Prostate gland (tissue), 2 donors: ENCODE measurements at regions not wholly inside any gene's neighbourhood (a gene's known extent, or its start where the extent isn't known, plus 50 kb on each side); places are given as distances from the start of the nearest gene placed in this dataset.
A peak's percentile ranks its signal among the peaks of the same experiment; 100 is the strongest.

ENCODE experiments used
- DNase-seq: peaks from one replicate; pipeline ENCODE4 v3.0.0-alpha.2; 2019; ENCODE audit warnings: low spot score
- H3K27ac ChIP-seq, 2 donors: fragments of 200-600 bp; sonication (generic); 2 replicates each; pipeline ENCODE4 v1.5.1; 2017 to 2019
- H3K27me3 ChIP-seq: fragments of 200-600 bp; sonication (generic); replicated peaks from 2 replicates; pipeline ENCODE4 v1.5.1; 2019; ENCODE audit not compliant: insufficient read depth
- H3K36me3 ChIP-seq, 2 donors: fragments of 200-600 bp; sonication (generic); 1 replicate in 1 of 2; 2 replicates in 1 of 2; pipeline versions ENCODE4 v1.5.1 to v1.8.1; 2017 to 2019
- H3K4me1 ChIP-seq: fragments of 200-600 bp; sonication (generic); replicated peaks from 2 replicates; pipeline ENCODE4 v1.5.1; 2019
- H3K4me3 ChIP-seq, 2 donors: fragments of 200-600 bp; sonication (generic); 2 replicates each; pipeline ENCODE4 v1.5.1; 2017 to 2019
- H3K9me3 ChIP-seq: fragments of 200-600 bp; sonication (generic); 2 replicates; pipeline ENCODE4 v1.5.1; 2017
- CTCF ChIP-seq, 4 experiments: fragments of 200-600 bp in 2 of 4; fragments of 450-650 bp in 2 of 4; sonication (generic) in 2 of 4; IDR thresholded peaks; 1 replicate in 3 of 4; 2 replicates in 1 of 4; pipeline ENCODE4 v1.5.1; 2016 to 2019; ENCODE audit warnings: antibody characterized with exemption in 4 of 4, mild to moderate bottlenecking in 2 of 4, moderate library complexity in 2 of 4
- POLR2A ChIP-seq: fragments of 450-650 bp; IDR thresholded peaks from one replicate; pipeline ENCODE4 v1.6.1; 2016; ENCODE audit warnings: antibody characterized with exemption, mild to moderate bottlenecking
- POLR2AphosphoS5 ChIP-seq: sonication (generic); formaldehyde crosslinking; IDR thresholded peaks from one replicate; pipeline ENCODE4 v1.6.1; 2017; ENCODE audit warnings: antibody characterized with exemption
- WGBS: methylation state at CpG from one replicate; pipeline ENCODE4 v1.1.5; 2018; 5-methylcytosine and 5-hydroxymethylcytosine counted together
- intact Hi-C: fragments of 100-400 bp; cut with DNase I; formaldehyde crosslinking; loops from one replicate; pipeline ENCODE4 v1.14.2; 2022

DNA sequence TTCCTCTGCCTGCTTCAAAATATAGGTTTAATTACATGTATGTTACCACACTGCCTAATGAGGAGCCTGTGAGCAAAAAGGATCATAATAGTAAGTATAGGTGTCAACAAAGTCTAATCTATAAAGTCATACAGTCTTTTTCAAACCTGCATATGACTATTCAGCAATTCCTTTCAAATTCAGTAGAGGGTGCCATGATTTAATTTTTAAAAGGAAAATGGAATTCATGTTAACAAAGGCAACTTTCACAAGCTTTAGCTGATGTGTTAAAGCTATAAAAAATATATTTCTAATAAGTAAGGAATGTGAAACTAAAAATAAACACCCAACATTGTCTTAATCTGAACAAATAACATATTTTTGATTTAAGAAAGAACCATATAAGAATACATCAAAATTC lies 52.1 kb downstream of the MPP7 start:
- intact Hi-C loops, result loop anchor here (1.0 kb wide), 1 partner anchor 132 kb away; no protein-coding TSS in a partner anchor
- H3K4me1 ChIP-seq, result no peaks in the 10 kb centered on the region

DNA sequence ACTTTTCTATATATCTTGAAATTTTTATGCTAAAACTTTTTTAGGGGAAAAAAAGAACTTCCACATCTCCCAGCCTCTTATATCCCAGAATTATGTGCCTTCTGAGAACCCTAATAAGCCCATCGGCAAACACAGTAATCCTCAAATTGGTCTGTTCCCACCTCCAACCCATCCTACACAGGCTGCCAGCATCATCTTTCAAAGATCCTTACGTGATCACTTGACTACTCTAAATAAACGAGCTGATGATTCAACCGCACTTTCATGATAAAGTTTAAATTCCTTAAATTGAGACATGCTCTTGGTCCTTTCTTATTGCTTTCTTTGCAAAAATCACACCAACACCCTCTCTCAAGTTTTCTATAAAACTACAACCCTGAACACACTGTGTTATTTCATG lies 52.5 kb downstream of the MPP7 start:
- no peak for DNase-seq
- no peak for TF ChIP-seq POLR2AphosphoS5
- no peak for TF ChIP-seq CTCF (IDR thresholded peaks at IDR 0.05)
- 58% methylated on average over 4 of the region's 4 CpGs for WGBS
- no peaks in the 10 kb centered on the region for H3K36me3 ChIP-seq
- intact Hi-C loops, result no loop called here
- no peaks in the 10 kb centered on the region for H3K9me3 ChIP-seq
- no peaks in the 10 kb centered on the region for H3K4me1 ChIP-seq
- no peak overlapping the region for H3K27ac ChIP-seq
- no peaks in the 10 kb centered on the region for H3K27me3 ChIP-seq
- no peak overlapping the region for H3K4me3 ChIP-seq

More for the DNA sequence above, 52.1 kb downstream of the MPP7 start:
- DNase-seq, result no peak
- no peaks in the 10 kb centered on the region for H3K27me3 ChIP-seq
- H3K27ac ChIP-seq, result no peak overlapping the region
- H3K9me3 ChIP-seq, result no peaks in the 10 kb centered on the region
- no peaks in the 10 kb centered on the region for H3K36me3 ChIP-seq
- H3K4me3 ChIP-seq, result no peak overlapping the region
- TF ChIP-seq POLR2A (no peak), CTCF (IDR thresholded peaks at IDR 0.05) (peak; percentile 19 to 74 (median 52))

DNA sequence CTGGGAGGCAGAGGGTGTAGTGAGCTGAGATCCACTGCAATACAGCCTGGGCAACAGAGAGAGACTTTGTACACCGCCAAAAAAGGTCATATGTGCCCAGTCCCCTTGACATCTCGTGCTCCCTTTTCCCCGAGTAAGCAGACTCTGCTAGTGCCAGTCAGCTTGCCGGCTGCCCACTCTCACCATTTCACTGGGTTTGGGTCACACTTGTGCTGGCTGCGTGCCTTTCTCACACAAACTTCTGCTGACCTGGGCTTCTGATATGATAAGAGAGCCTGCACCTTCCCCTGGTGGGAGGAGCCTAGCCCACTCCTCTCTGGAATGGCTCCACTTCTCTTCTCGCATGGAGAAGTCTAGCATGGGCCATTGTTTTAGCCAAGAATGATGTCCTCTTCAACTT lies 53.4 kb downstream of the MPP7 start:
- WGBS, result 93% methylated on average over 6 of the region's 6 CpGs
- H3K4me1 ChIP-seq, result no peaks in the 10 kb centered on the region
- TF ChIP-seq CTCF (IDR thresholded peaks at IDR 0.05), result no peak
- no peak for TF ChIP-seq POLR2A
- no peak for TF ChIP-seq POLR2AphosphoS5
- no peaks in the 10 kb centered on the region for H3K36me3 ChIP-seq
- intact Hi-C loops, result loop anchor here (10.0 kb wide), 1 partner anchor 805 kb away; no protein-coding TSS in a partner anchor
- H3K27me3 ChIP-seq, result no peaks in the 10 kb centered on the region
- H3K4me3 ChIP-seq, result no peak overlapping the region
- no peak overlapping the region for H3K27ac ChIP-seq
- no peak for DNase-seq
- no peaks in the 10 kb centered on the region for H3K9me3 ChIP-seq

DNA sequence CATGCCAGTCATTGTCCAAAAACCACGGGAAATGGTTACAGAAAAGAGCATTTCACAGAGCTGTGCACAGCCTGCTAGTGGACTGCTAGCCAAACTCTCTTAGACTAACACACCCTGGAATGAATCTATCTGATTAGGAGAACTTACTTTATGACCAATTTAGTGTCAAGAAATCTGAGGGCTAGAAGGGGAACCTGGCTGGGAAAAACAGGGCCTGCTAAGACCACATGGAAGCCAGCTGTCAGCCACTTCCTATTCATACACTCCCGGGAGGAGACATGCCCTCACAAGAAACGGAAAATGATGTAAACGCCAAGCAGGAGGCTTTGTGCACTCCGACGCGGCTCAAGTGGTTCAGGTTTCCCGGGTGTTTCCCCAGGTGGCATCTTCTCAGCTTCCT lies 54.8 kb downstream of the MPP7 start:
- Histone ChIP-seq H3K4me3 (no peak overlapping the region), H3K4me1 (no peaks in the 10 kb centered on the region), H3K27me3 (no peaks in the 10 kb centered on the region), H3K27ac (no peak overlapping the region), H3K9me3 (no peaks in the 10 kb centered on the region), H3K36me3 (no peaks in the 10 kb centered on the region)
- TF ChIP-seq POLR2A, result no peak
- TF ChIP-seq POLR2AphosphoS5, result peak; percentile 21
- intact Hi-C loops, result loop anchor here (10.0 kb wide), 1 partner anchor 803 kb away; no protein-coding TSS in a partner anchor
- peak; percentile 43 for DNase-seq
- 41% methylated on average over 8 of the region's 8 CpGs for WGBS

GRCh38 chr10:28246023-28246422 lies 56.8 kb downstream of the MPP7 start:
- intact Hi-C loops, result loop anchor here (10.0 kb wide), 1 partner anchor 801 kb away; no protein-coding TSS in a partner anchor
- no peak overlapping the region for H3K27ac ChIP-seq
- no peak overlapping the region for H3K4me3 ChIP-seq
- DNase-seq, result no peak
- TF ChIP-seq POLR2AphosphoS5 (no peak), CTCF (IDR thresholded peaks at IDR 0.05) (no peak), POLR2A (no peak)
- no peaks in the 10 kb centered on the region for H3K27me3 ChIP-seq
- H3K4me1 ChIP-seq, result no peaks in the 10 kb centered on the region
- H3K36me3 ChIP-seq, result no peaks in the 10 kb centered on the region
- H3K9me3 ChIP-seq, result no peaks in the 10 kb centered on the region
